HUES6 (cell line): ENCODE measurements at regions not wholly inside any gene's neighbourhood (a gene's known extent, or its start where the extent isn't known, plus 50 kb on each side); places are given as distances from the start of the nearest gene placed in this dataset.

Experiments used
- H3K27ac ChIP-seq: 2 replicates; pipeline ENCODE4 v1.7.0; 2013; ENCODE audit warnings: low read depth, mild to moderate bottlenecking, low read length, inconsistent platforms
- H3K27me3 ChIP-seq: 2 replicates; pipeline ENCODE4 v1.6.1; 2013; ENCODE audit warnings: low read length; ENCODE audit not compliant: control insufficient read depth, insufficient read depth
- H3K36me3 ChIP-seq: 2 replicates; pipeline ENCODE4 v1.6.1; 2013; ENCODE audit warnings: low read length; ENCODE audit not compliant: control insufficient read depth, insufficient read depth
- H3K4me1 ChIP-seq: 2 replicates; pipeline ENCODE4 v1.6.1; 2013; ENCODE audit warnings: low read length; ENCODE audit not compliant: control insufficient read depth, insufficient read depth
- H3K4me3 ChIP-seq: 2 replicates; pipeline ENCODE4 v1.5.1; 2013; ENCODE audit warnings: low read depth, low read length
- H3K9ac ChIP-seq: one replicate; pipeline ENCODE4 v1.6.1; 2013; ENCODE audit warnings: mild to moderate bottlenecking, low read length
- H3K9me3 ChIP-seq: 2 replicates; pipeline ENCODE4 v1.6.1; 2013; ENCODE audit warnings: low read depth, low read length; ENCODE audit not compliant: control insufficient read depth, insufficient read depth

GRCh38 chr11:42237701-42238235, 778.3 kb upstream of the LRRC4C start:
- no peaks in the 10 kb centered on the region for H3K27me3 ChIP-seq
- H3K4me1 ChIP-seq: peaks cover 26% of the 10 kb centered on the region; the same call in 1 of the 2 replicates
- H3K4me3 ChIP-seq: no peak overlapping the region
- no peaks in the 10 kb centered on the region for H3K9me3 ChIP-seq
- H3K27ac ChIP-seq: no peak overlapping the region
- H3K9ac ChIP-seq: no peak overlapping the region
- H3K36me3 ChIP-seq: no peaks in the 10 kb centered on the region

GRCh38 chr11:42239188-42239587, 779.7 kb upstream of the LRRC4C start:
- Histone ChIP-seq H3K9me3 (no peaks in the 10 kb centered on the region), H3K27me3 (no peaks in the 10 kb centered on the region)

GRCh38 chr11:42243385-42243784, 783.9 kb upstream of the LRRC4C start:
- H3K27me3 ChIP-seq: no peaks in the 10 kb centered on the region
- H3K36me3 ChIP-seq: no peaks in the 10 kb centered on the region
- H3K9me3 ChIP-seq: no peaks in the 10 kb centered on the region
- H3K9ac ChIP-seq: no peak overlapping the region
- H3K4me3 ChIP-seq: no peak overlapping the region
- H3K27ac ChIP-seq: no peak overlapping the region
- H3K4me1 ChIP-seq: peaks cover 15% of the 10 kb centered on the region

More at GRCh38 chr11:42239188-42239587, 779.7 kb upstream of the LRRC4C start:
- H3K9ac ChIP-seq: no peak overlapping the region
- H3K4me3 ChIP-seq: no peak overlapping the region
- peaks cover 26% of the 10 kb centered on the region for H3K4me1 ChIP-seq
- H3K36me3 ChIP-seq: no peaks in the 10 kb centered on the region
- no peak overlapping the region for H3K27ac ChIP-seq

DNA sequence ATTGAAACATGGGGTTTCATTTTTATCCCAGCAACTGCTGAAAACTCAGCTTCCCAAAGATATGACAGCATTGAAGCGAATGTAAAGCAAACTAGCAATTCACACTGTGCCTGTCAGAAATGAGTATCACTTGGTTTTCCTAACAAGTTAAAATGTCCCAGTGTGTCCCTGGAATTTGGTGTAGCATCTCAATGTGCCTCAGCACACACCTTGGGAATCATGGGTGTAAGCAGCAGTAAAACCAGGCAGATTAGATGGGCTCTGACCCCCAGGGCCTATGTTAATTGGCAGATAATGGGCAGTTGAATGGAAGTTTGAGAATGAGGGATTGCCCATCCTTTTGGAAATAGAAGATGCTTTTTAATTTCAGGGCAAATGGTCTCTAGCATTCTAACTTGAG, 784.9 kb upstream of the LRRC4C start:
- Histone ChIP-seq H3K4me1 (peaks cover 15% of the 10 kb centered on the region), H3K27ac (no peak overlapping the region), H3K36me3 (no peaks in the 10 kb centered on the region), H3K9me3 (no peaks in the 10 kb centered on the region), H3K9ac (no peak overlapping the region), H3K27me3 (no peaks in the 10 kb centered on the region), H3K4me3 (no peak overlapping the region)

DNA sequence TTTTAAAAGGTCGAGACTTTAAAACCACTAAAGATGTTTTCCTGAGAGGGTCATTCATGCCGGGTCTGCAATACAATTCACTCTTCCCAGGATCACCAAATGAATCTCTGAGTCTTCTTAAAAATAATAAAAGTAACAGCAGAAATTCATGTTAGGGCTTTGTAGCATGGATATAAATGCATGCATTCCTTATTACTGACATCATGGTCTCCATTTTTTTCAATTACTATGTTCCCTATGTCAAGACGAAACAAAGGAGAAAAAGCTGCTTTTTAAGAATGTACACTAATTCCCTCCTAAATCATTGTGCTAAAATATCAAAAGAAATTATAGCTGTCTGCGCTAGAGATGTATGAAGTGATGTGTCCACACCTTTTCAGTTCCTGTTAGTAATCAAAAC, 789.9 kb upstream of the LRRC4C start:
- Histone ChIP-seq H3K4me1 (peaks cover 2% of the 10 kb centered on the region; the same call in 1 of the 2 replicates), H3K4me3 (no peak overlapping the region), H3K9me3 (peaks cover 7% of the 10 kb centered on the region; the same call in 1 of the 2 replicates), H3K27me3 (no peaks in the 10 kb centered on the region), H3K36me3 (no peaks in the 10 kb centered on the region), H3K9ac (no peak overlapping the region), H3K27ac (no peak overlapping the region)

- Histone ChIP-seq H3K4me1 (no peaks in the 10 kb centered on the region), H3K9ac (no peak overlapping the region), H3K9me3 (peaks cover 8% of the 10 kb centered on the region; the same call in 1 of the 2 replicates), H3K27ac (no peak overlapping the region), H3K27me3 (no peaks in the 10 kb centered on the region), H3K4me3 (no peak overlapping the region), H3K36me3 (no peaks in the 10 kb centered on the region)
Observed at GRCh38 chr11:42249956-42250355, 790.5 kb upstream of the LRRC4C start.

GRCh38 chr11:42251984-42252383, 792.5 kb upstream of the LRRC4C start:
- no peak overlapping the region for H3K27ac ChIP-seq
- peaks cover 8% of the 10 kb centered on the region; the same call in 1 of the 2 replicates for H3K9me3 ChIP-seq
- no peak overlapping the region for H3K9ac ChIP-seq
- no peaks in the 10 kb centered on the region for H3K4me1 ChIP-seq
- no peaks in the 10 kb centered on the region for H3K36me3 ChIP-seq
- no peaks in the 10 kb centered on the region for H3K27me3 ChIP-seq
- no peak overlapping the region for H3K4me3 ChIP-seq

DNA sequence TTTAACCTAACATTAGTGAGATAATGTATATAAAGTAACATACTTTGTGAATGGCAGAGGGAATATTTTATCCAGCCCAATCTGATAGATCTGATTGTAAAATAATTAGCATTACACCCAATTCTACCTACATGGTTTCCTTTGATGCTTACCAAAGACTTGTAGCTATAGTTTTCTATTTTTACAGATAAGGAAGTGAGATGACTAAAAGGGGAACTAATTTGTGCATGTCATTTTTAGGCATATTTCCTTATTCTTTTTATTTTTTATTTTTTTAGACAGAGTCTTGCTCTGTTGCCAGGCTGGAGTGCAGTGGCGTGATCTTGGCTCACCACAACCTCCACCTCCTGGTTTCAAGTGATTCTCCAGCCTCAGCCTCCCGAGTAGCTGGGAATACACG, 793.7 kb upstream of the LRRC4C start:
- H3K27ac ChIP-seq: no peak overlapping the region

DNA sequence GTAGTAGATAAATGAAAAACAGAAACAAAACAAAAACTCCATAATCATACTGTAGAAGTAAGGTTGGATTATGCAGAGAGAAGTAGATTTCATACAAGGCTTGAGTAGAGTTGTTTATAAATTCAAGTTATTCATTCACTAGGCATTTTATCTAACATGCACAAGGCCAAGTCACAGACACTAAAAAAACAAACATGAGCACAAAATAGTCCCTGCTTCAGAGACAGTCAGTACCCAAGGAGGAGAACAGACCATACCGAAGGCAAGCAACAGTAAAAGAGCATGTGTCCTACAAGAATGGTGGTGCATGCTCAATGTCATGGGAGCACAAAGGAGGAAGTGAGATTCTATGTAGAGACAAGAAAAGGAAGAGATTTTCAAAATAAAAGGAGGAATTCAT, 796.5 kb upstream of the LRRC4C start:
- H3K9ac ChIP-seq: no peak overlapping the region
- H3K27me3 ChIP-seq: no peaks in the 10 kb centered on the region
- peaks cover 8% of the 10 kb centered on the region; the same call in 1 of the 2 replicates for H3K9me3 ChIP-seq

More for the DNA sequence above, 793.7 kb upstream of the LRRC4C start:
- Histone ChIP-seq H3K9me3 (peaks cover 8% of the 10 kb centered on the region; the same call in 1 of the 2 replicates), H3K4me3 (no peak overlapping the region), H3K9ac (no peak overlapping the region), H3K27me3 (no peaks in the 10 kb centered on the region), H3K36me3 (no peaks in the 10 kb centered on the region), H3K4me1 (no peaks in the 10 kb centered on the region)

DNA sequence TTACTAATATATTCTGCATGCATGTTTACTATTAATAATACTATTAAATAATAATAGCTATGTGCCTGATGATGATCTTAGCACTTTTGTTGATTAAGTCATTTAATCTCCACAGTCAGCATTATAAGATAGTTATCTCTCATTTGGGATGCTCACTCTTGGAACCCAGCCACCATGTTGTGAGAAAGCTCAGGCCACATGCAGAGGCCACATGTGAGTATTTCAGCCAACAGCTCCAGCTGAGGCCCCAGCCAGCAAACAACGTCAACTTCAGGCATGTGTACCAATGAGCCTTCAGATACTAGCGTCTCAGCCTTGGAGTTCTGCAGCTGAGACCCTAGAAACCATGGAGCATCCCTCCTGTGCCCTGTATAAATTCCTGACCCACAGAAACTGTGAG, 798.1 kb upstream of the LRRC4C start:
- peaks cover 8% of the 10 kb centered on the region; the same call in 1 of the 2 replicates for H3K9me3 ChIP-seq
- H3K9ac ChIP-seq: no peak overlapping the region
- no peaks in the 10 kb centered on the region for H3K36me3 ChIP-seq
- H3K27ac ChIP-seq: no peak overlapping the region
- H3K27me3 ChIP-seq: no peaks in the 10 kb centered on the region
- H3K4me3 ChIP-seq: no peak overlapping the region
- no peaks in the 10 kb centered on the region for H3K4me1 ChIP-seq

More for the DNA sequence above, 796.5 kb upstream of the LRRC4C start:
- no peak overlapping the region for H3K27ac ChIP-seq
- no peaks in the 10 kb centered on the region for H3K36me3 ChIP-seq
- no peaks in the 10 kb centered on the region for H3K4me1 ChIP-seq
- no peak overlapping the region for H3K4me3 ChIP-seq

GRCh38 chr11:42265072-42265471, 805.6 kb upstream of the LRRC4C start:
- Histone ChIP-seq H3K27ac (no peak overlapping the region), H3K9me3 (peaks cover 7% of the 10 kb centered on the region), H3K9ac (no peak overlapping the region), H3K4me1 (no peaks in the 10 kb centered on the region), H3K27me3 (no peaks in the 10 kb centered on the region), H3K4me3 (no peak overlapping the region), H3K36me3 (no peaks in the 10 kb centered on the region)
